Pancreas (tissue), 10 donors: ENCODE measurements at regions not wholly inside any gene's neighbourhood (a gene's known extent, or its start where the extent isn't known, plus 50 kb on each side); places are given as distances from the start of the nearest gene placed in this dataset.
A peak's percentile ranks its signal among the peaks of the same experiment; 100 is the strongest.

Source experiments
- ATAC-seq, 4 donors: fragments of 200-7000 bp; cut with Tn5 transposase; one replicate each; pipeline versions ENCODE4 v1.8.0 to v1.9.1; 2020; ENCODE audit warnings: mild to moderate bottlenecking in 4 of 4, moderate library complexity in 4 of 4
- DNase-seq, 6 donors: peaks; one replicate each; pipeline ENCODE4 v3.0.0-alpha.2; 2020
- FAIRE-seq: peaks from 2 replicates; lab custom pipeline; 2012; peaks lifted over from hg19 to GRCh38; lab: Jason Lieb, UNC
- H3K27ac ChIP-seq, 4 donors: fragments of 200-600 bp; sonication (generic); 1 replicate in 3 of 4; 2 replicates in 1 of 4; pipeline versions ENCODE4 v1.5.0 to v1.8.0; 2020
- H3K27me3 ChIP-seq, 4 donors: fragments of 200-600 bp; one replicate each; pipeline ENCODE4 v1.8.0; 2021
- H3K36me3 ChIP-seq, 3 donors: fragments of 200-600 bp; sonication (generic) in 1 of 3; one replicate each; pipeline versions ENCODE4 v1.5.0 to v1.8.0; 2020 to 2021
- H3K4me1 ChIP-seq, 3 donors: fragments of 200-600 bp; one replicate each; pipeline ENCODE4 v1.8.0; 2021
- H3K4me3 ChIP-seq, 4 donors: fragments of 200-600 bp; sonication (generic) in 2 of 4; one replicate each; pipeline versions ENCODE4 v1.5.0 to v1.8.0; 2020 to 2021
- H3K9me3 ChIP-seq, 4 donors: fragments of 200-600 bp; one replicate each; pipeline ENCODE4 v1.8.0; 2021
- CTCF ChIP-seq, 4 donors: fragments of 200-600 bp; sonication (generic) in 3 of 4; IDR thresholded peaks; one replicate each; pipeline versions ENCODE4 v1.5.0 to v1.8.0; 2021; ENCODE audit warnings: antibody characterized with exemption in 4 of 4
- WGBS, 2 donors: extraction: QIAGEN DNeasy Blood & Tissue Kit; methylation state at CpG; one replicate each; pipeline ENCODE4 v1.1.7; 2013; 5-methylcytosine and 5-hydroxymethylcytosine counted together
- intact Hi-C, 3 donors: fragments of 100-400 bp; cut with DNase I; formaldehyde crosslinking; loops; one replicate each; pipeline versions ENCODE4 v1.11.1 to v1.14.2; 2022
- donor health status: healthy with polysubstance abuse.
- donor health status: DM: no; HTN: no; CAD: no; lungs with moderate emphysema.
- donor health status: DM: no; HTN: no; CAD: no.
- donor health status: control.
- donor health status: control.
- donor health status: Bipolar disorder and iron deficiency.
- donor health status: DM: yes; HTN: yes; CAD: no.
- donor health status: DM: no; HTN: no; CAD: no.
- donor health status: DM: no; HTN: no; CAD: no.
- donor health status: DM: yes; HTN: yes; CAD: no.

GRCh38 chr1:234755449-234755863 is 145.5 kb upstream of the IRF2BP2 start:
- DNase-seq (peak in 5 of 6 donors; percentile 63 to 76 (median 71)), ATAC-seq (peak; percentile 46 to 77 (median 55)), FAIRE-seq (no peak)
- 31 to 32% methylated on average over 8 of the region's 8 CpGs for WGBS, 2 donors
- TF ChIP-seq CTCF (IDR thresholded peaks at IDR 0.05), result no peak
- Histone ChIP-seq H3K9me3 (no peaks in the 10 kb centered on the region), H3K27ac (no peak overlapping the region), H3K27me3 (no peaks in the 10 kb centered on the region), H3K4me1 (peaks cover 13 to 21% (median 17%) of the 10 kb centered on the region in 3 donors), H3K36me3 (no peaks in the 10 kb centered on the region), H3K4me3 (no peak overlapping the region)
- intact Hi-C loops, result no loop called here

DNA sequence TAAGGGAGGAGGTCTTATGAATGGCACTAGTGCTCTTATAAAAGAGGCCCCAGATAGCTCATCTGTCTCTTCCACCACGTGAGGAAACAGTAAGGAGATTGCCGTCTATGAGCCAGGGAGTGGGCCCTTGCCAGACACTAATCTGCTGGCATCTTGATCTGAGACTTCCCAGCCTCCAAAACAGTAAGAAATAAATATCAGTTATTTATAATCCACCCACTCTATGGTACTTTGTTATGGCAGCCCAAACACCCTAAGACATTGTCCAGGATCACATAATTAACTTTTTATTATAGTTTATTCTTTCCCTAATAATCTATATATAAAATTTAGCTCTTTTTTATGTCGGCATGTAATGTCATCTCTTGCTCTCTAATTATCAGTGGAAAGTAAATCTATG is 144.0 kb upstream of the IRF2BP2 start:
- no peak for DNase-seq
- H3K27me3 ChIP-seq, result no peaks in the 10 kb centered on the region
- intact Hi-C loops, result no loop called here
- WGBS, 2 donors, result 78 to 82% methylated on average over 3 of the region's 3 CpGs
- H3K27ac ChIP-seq, result no peak overlapping the region
- peaks cover 22 to 27% (median 22%) of the 10 kb centered on the region in 3 donors for H3K4me1 ChIP-seq
- FAIRE-seq, result no peak
- no peaks in the 10 kb centered on the region for H3K9me3 ChIP-seq
- ATAC-seq, result no peak
- H3K4me3 ChIP-seq, result no peak overlapping the region
- TF ChIP-seq CTCF (IDR thresholded peaks at IDR 0.05), result no peak
- no peaks in the 10 kb centered on the region for H3K36me3 ChIP-seq

DNA sequence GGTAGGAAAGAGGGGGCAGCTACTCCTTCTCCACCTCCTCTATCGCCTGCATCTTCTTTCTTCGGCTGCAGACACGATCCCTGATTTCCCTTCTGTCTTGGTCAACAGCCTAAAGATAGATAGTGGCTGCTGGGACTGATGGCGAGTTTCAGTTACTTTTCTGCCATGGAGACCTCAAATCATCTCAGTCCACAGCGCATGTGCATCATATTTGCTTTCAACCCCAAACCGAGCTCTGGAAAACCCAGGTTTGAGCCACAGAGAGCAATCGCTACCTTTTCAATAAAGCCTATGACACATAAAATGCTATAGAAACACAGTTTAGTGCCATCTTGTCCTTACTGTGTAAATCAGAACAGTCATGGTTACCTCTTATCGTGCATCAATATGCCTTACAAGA is 142.9 kb upstream of the IRF2BP2 start:
- Histone ChIP-seq H3K4me3 (no peak overlapping the region), H3K4me1 (peaks cover 22 to 27% (median 22%) of the 10 kb centered on the region in 3 donors), H3K36me3 (no peaks in the 10 kb centered on the region), H3K27ac (no peak overlapping the region), H3K9me3 (no peaks in the 10 kb centered on the region), H3K27me3 (no peaks in the 10 kb centered on the region)
- FAIRE-seq, result no peak
- no peak for TF ChIP-seq CTCF (IDR thresholded peaks at IDR 0.05)
- WGBS, 2 donors, result 91 to 96% methylated on average over 8 of the region's 8 CpGs
- intact Hi-C loops, result no loop called here
- DNase-seq, result no peak
- ATAC-seq, result no peak

GRCh38 chr1:234751678-234752077 is 141.7 kb upstream of the IRF2BP2 start:
- WGBS, 2 donors, result 70 to 84% methylated on average over 7 of the region's 7 CpGs
- Histone ChIP-seq H3K27me3 (no peaks in the 10 kb centered on the region), H3K27ac (peak overlapping the region; percentile 68 to 92 (median 84)), H3K9me3 (no peaks in the 10 kb centered on the region), H3K4me1 (peaks cover 22 to 27% (median 22%) of the 10 kb centered on the region in 3 donors), H3K36me3 (no peaks in the 10 kb centered on the region), H3K4me3 (no peak overlapping the region)
- intact Hi-C loops, result no loop called here
- ATAC-seq (peak in 2 of 4 donors; percentile 4 to 12), DNase-seq (peak in 1 of 6 donors; percentile 18), FAIRE-seq (no peak)
- TF ChIP-seq CTCF (IDR thresholded peaks at IDR 0.05), result no peak

GRCh38 chr1:234750922-234751627 is 141.1 kb upstream of the IRF2BP2 start:
- H3K4me1 ChIP-seq, result peaks cover 22 to 27% (median 22%) of the 10 kb centered on the region in 3 donors
- FAIRE-seq (no peak), ATAC-seq (peak; percentile 81 to 90 (median 87)), DNase-seq (peak in 3 of 6 donors; percentile 46 to 81 (median 80))
- H3K27ac ChIP-seq, result peak overlapping the region; percentile 68 to 92 (median 84)
- no peak for TF ChIP-seq CTCF (IDR thresholded peaks at IDR 0.05)
- 10 to 26% methylated on average over 4 of the region's 4 CpGs for WGBS, 2 donors
- intact Hi-C loops, result no loop called here
- no peaks in the 10 kb centered on the region for H3K36me3 ChIP-seq
- no peak overlapping the region for H3K4me3 ChIP-seq
- no peaks in the 10 kb centered on the region for H3K27me3 ChIP-seq
- H3K9me3 ChIP-seq, result no peaks in the 10 kb centered on the region
